H1 (cell line): ENCODE measurements at regions not wholly inside any gene's neighbourhood (a gene's known extent, or its start where the extent isn't known, plus 50 kb on each side); places are given as distances from the start of the nearest gene placed in this dataset.

Source experiments
- CTCF ChIA-PET: fragments of 300-600 bp; sonication (Branson Sonifier 250); formaldehyde crosslinking; loops from one replicate; lab custom pipeline; 2021; ENCODE audit not compliant: partially characterized antibody; lab: Charles Lee
- POLR2A ChIA-PET: fragments of 300-600 bp; sonication (Branson Sonifier 250); formaldehyde crosslinking; loops from one replicate; lab custom pipeline; 2021; ENCODE audit warnings: inconsistent platforms; ENCODE audit not compliant: partially characterized antibody; lab: Charles Lee
- DNase-seq, 2 experiments: peaks; one replicate each; pipeline versions ENCODE4 v3.0.0 to v3.0.0-alpha.2; 2010 to 2022; ENCODE audit warnings: low spot score in 2 of 2, low read depth in 1 of 2, mixed read lengths in 1 of 2
- FAIRE-seq: peaks from 2 replicates; lab custom pipeline; 2011; peaks lifted over from hg19 to GRCh38; lab: Jason Lieb, UNC
- H2AFZ ChIP-seq: 2 replicates; pipeline ENCODE4 v1.8.1; 2012; ENCODE audit warnings: low read length, inconsistent platforms
- H2AK5ac ChIP-seq: 2 replicates; pipeline ENCODE4 v1.6.1; 2013; ENCODE audit warnings: low read depth, low read length
- H2BK120ac ChIP-seq: replicated peaks from 2 replicates; pipeline ENCODE3; 2013; ENCODE audit warnings: low read depth, low read length, inconsistent platforms
- H2BK12ac ChIP-seq: 2 replicates; pipeline ENCODE4 v1.6.1; 2013; ENCODE audit warnings: low read depth, low read length
- H2BK15ac ChIP-seq: 2 replicates; pipeline ENCODE4 v1.6.1; 2013; ENCODE audit warnings: low read length
- H2BK20ac ChIP-seq: 2 replicates; pipeline ENCODE4 v1.6.1; 2013; ENCODE audit warnings: low read length
- H2BK5ac ChIP-seq: 2 replicates; pipeline ENCODE4 v1.6.1; 2013; ENCODE audit warnings: low read depth, low read length
- H3K14ac ChIP-seq: 2 replicates; pipeline ENCODE4 v1.6.1; 2013; ENCODE audit warnings: inconsistent platforms; ENCODE audit not compliant: insufficient read length
- H3K18ac ChIP-seq: 2 replicates; pipeline ENCODE4 v1.6.1; 2013; ENCODE audit warnings: low read length; ENCODE audit errors: extremely low read depth
- H3K23ac ChIP-seq: 2 replicates; pipeline ENCODE4 v1.6.1; 2013; ENCODE audit warnings: inconsistent platforms; ENCODE audit not compliant: insufficient read length
- H3K23me2 ChIP-seq: 2 replicates; pipeline ENCODE4 v1.6.1; 2013; ENCODE audit warnings: low read depth, low read length
- H3K27ac ChIP-seq: 2 replicates; pipeline ENCODE4 v1.6.1; 2011; ENCODE audit warnings: low read depth, low read length, inconsistent platforms
- H3K27me3 ChIP-seq, 4 experiments: replicated peaks in 1 of 4; 1 replicate in 1 of 4; 2 replicates in 3 of 4; pipeline versions ENCODE4 v1.6.1 to v1.8.1; 2011 to 2013; ENCODE audit warnings: low read length in 3 of 4, mild to moderate bottlenecking in 3 of 4, inconsistent platforms in 2 of 4, mixed read lengths in 2 of 4, moderate library complexity in 1 of 4; ENCODE audit not compliant: control insufficient read depth in 3 of 4, insufficient read depth in 3 of 4; ENCODE audit errors: extremely low read depth in 1 of 4
- H3K36me3 ChIP-seq, 4 experiments: 2 replicates each; pipeline versions ENCODE4 v1.6.1 to v1.8.1; 2011 to 2013; ENCODE audit warnings: mild to moderate bottlenecking in 4 of 4, low read length in 3 of 4, moderate library complexity in 2 of 4, control low read depth in 1 of 4, inconsistent platforms in 1 of 4; ENCODE audit not compliant: insufficient read depth in 4 of 4, control insufficient read depth in 2 of 4
- H3K4ac ChIP-seq: replicated peaks from 2 replicates; pipeline ENCODE3; 2013; ENCODE audit warnings: low read length, low read depth, mixed read lengths, inconsistent platforms; ENCODE audit not compliant: insufficient read length
- H3K4me1 ChIP-seq, 4 experiments: replicated peaks in 1 of 4; 1 replicate in 1 of 4; 2 replicates in 3 of 4; pipeline versions ENCODE4 v1.6.1 to v1.8.1; 2011 to 2013; ENCODE audit warnings: low read length in 3 of 4, inconsistent platforms in 2 of 4, mixed read lengths in 1 of 4; ENCODE audit not compliant: insufficient read depth in 4 of 4, control insufficient read depth in 3 of 4
- H3K4me2 ChIP-seq, 2 experiments: 2 replicates each; pipeline versions ENCODE4 v1.6.1 to v1.8.1; 2011 to 2013; ENCODE audit warnings: low read depth in 2 of 2, low read length in 2 of 2, control low read depth in 1 of 2, inconsistent platforms in 1 of 2, mild to moderate bottlenecking in 1 of 2; ENCODE audit not compliant: insufficient read depth in 1 of 2
- H3K4me3 ChIP-seq, 4 experiments: fragments of 200-600, 300-600 bp in 1 of 4; sonication (generic), shearing (Covaris generic), sonication (Bioruptor Twin) in 1 of 4; 2 replicates each; pipeline versions ENCODE4 v1.5.1 to v1.8.1; 2011 to 2016; ENCODE audit warnings: low read length in 4 of 4, low read depth in 3 of 4, control low read depth in 2 of 4, inconsistent platforms in 2 of 4, mild to moderate bottlenecking in 2 of 4, mixed read lengths in 1 of 4, moderate library complexity in 1 of 4; ENCODE audit not compliant: insufficient read depth in 2 of 4; ENCODE audit errors: extremely low read depth in 1 of 4
- H3K56ac ChIP-seq: replicated peaks from 2 replicates; pipeline ENCODE3; 2013; ENCODE audit warnings: low read depth, mild to moderate bottlenecking, mixed read lengths, low read length, inconsistent platforms; ENCODE audit not compliant: insufficient read length
- H3K79me1 ChIP-seq: 2 replicates; pipeline ENCODE4 v1.6.1; 2013; ENCODE audit warnings: low read depth, low read length, control low read depth
- H3K79me2 ChIP-seq, 2 experiments: 2 replicates each; pipeline versions ENCODE4 v1.6.1 to v1.8.1; 2012 to 2013; ENCODE audit warnings: low read length in 2 of 2, mild to moderate bottlenecking in 2 of 2, inconsistent platforms in 1 of 2; ENCODE audit not compliant: insufficient read depth in 2 of 2, control insufficient read depth in 1 of 2
- H3K9ac ChIP-seq, 4 experiments: replicated peaks in 1 of 4; 1 replicate in 1 of 4; 2 replicates in 3 of 4; pipeline versions ENCODE4 v1.6.1 to v1.8.1; 2011 to 2013; ENCODE audit warnings: low read depth in 3 of 4, low read length in 3 of 4, control low read depth in 2 of 4, mild to moderate bottlenecking in 2 of 4, moderate library complexity in 2 of 4, inconsistent platforms in 1 of 4; ENCODE audit errors: extremely low read depth in 1 of 4
- H3K9me3 ChIP-seq, 2 experiments: 2 replicates each; pipeline versions ENCODE4 v1.6.1 to v1.8.1; 2012 to 2013; ENCODE audit warnings: mild to moderate bottlenecking in 2 of 2, moderate library complexity in 2 of 2, control low read depth in 1 of 2, inconsistent platforms in 1 of 2, low read depth in 1 of 2, low read length in 1 of 2, mixed read lengths in 1 of 2; ENCODE audit not compliant: insufficient read depth in 2 of 2
- H4K20me1 ChIP-seq, 2 experiments: replicated peaks in 1 of 2; 2 replicates each; pipeline versions ENCODE3 to v1.8.1; 2011 to 2013; ENCODE audit warnings: inconsistent platforms in 2 of 2, low read length in 2 of 2, mild to moderate bottlenecking in 1 of 2; ENCODE audit not compliant: insufficient read depth in 2 of 2, control insufficient read depth in 1 of 2
- H4K5ac ChIP-seq: 2 replicates; pipeline ENCODE4 v1.6.1; 2013; ENCODE audit warnings: low read length, low read depth, mixed read lengths, inconsistent platforms; ENCODE audit not compliant: insufficient read length
- H4K8ac ChIP-seq: 2 replicates; pipeline ENCODE4 v1.8.0; 2013; ENCODE audit warnings: mild to moderate bottlenecking, moderate library complexity, low read length, inconsistent platforms; ENCODE audit not compliant: insufficient read depth; ENCODE audit errors: extremely low read depth
- H4K91ac ChIP-seq: replicated peaks from 2 replicates; pipeline ENCODE3; 2013; ENCODE audit warnings: low read length, mixed read lengths, inconsistent platforms; ENCODE audit not compliant: insufficient read length
- CBX5 ChIP-seq: fragments of 300-800, 300-1000 bp; sonication (generic); IDR thresholded peaks from 2 replicates; pipeline ENCODE4 v1.7.1; 2016; ENCODE audit warnings: antibody characterized with exemption, low read length, low read depth
- CREB1 ChIP-seq: IDR thresholded peaks from 2 replicates; pipeline ENCODE4 v1.6.1; 2012; ENCODE audit warnings: inconsistent platforms
- RAD21 ChIP-seq, 2 experiments: IDR thresholded peaks in 1 of 2; conservative IDR thresholded peaks in 1 of 2; 2 replicates each; pipeline ENCODE4 v1.6.1; 2011; ENCODE audit warnings: low read depth in 2 of 2, low read length in 2 of 2, improper control_type of control experiment in 1 of 2, inconsistent platforms in 1 of 2, mild to moderate bottlenecking in 1 of 2, moderate library complexity in 1 of 2
- SP1 ChIP-seq: IDR thresholded peaks from 2 replicates; pipeline ENCODE4 v1.6.1; 2011; ENCODE audit warnings: low read depth, low read length
- SP2 ChIP-seq: IDR thresholded peaks from 2 replicates; pipeline ENCODE4 v1.6.1; 2012; ENCODE audit warnings: mild to moderate bottlenecking, low read length, inconsistent platforms
- WGBS, 2 experiments: shearing (Covaris generic) in 1 of 2; methylation state at CpG; one replicate each; pipeline versions ENCODE4 v1.1.6 to v1.1.7; 2013 to 2015; ENCODE audit warnings: low lambda C conversion rate in 2 of 2, mixed read lengths in 2 of 2, inconsistent platforms in 1 of 2, low coverage in 1 of 2, missing lambda C conversion rate in 1 of 2; ENCODE audit not compliant: insufficient replicate concordance in 2 of 2, insufficient coverage in 1 of 2, insufficient read length in 1 of 2; ENCODE audit errors: extremely low coverage in 1 of 2, missing lambda C conversion rate in 1 of 2; 5-methylcytosine and 5-hydroxymethylcytosine counted together

DNA sequence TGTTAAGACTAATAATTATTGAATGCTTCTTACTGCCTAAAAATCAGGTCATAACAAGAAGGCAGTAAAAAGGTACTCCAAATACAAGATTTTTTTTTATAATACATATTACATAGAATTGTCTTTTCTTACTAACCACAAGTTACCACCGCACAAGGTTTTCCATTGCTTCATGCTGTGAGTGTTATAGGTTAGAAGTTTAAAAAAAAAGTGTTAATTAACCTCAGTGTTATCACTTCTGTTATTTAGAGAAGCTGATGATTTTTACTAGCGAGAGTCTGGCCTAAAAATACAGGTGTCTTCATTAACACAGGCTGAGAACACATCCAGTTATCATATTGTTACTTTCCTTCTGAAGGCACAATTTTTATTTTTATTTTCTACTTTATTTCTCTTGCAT lies 1281.9 kb upstream of the CELF2 start:
- H3K14ac ChIP-seq, result no peak overlapping the region
- H4K91ac ChIP-seq, result no peak overlapping the region
- H2BK12ac ChIP-seq, result no peak overlapping the region
- no peak overlapping the region for H3K56ac ChIP-seq
- H2BK5ac ChIP-seq, result no peak overlapping the region
- no peak overlapping the region for H2BK20ac ChIP-seq
- H3K79me2 ChIP-seq, result no peaks in the 10 kb centered on the region
- no peak overlapping the region for H3K4me2 ChIP-seq
- ChIA-PET POLR2A (no interaction called here), CTCF (interaction anchor here (1.0 kb wide), 1 partner anchor 32 kb away, joined by 3 read pairs; no protein-coding TSS in a partner anchor)
- no peaks in the 10 kb centered on the region for H3K79me1 ChIP-seq
- H2BK120ac ChIP-seq, result no peak overlapping the region
- no peak overlapping the region for H2AFZ ChIP-seq
- no peak overlapping the region for H3K27ac ChIP-seq
- H3K23me2 ChIP-seq, result no peaks in the 10 kb centered on the region; the same call in 1 of the 2 replicates
- no peak for FAIRE-seq
- H3K27me3 ChIP-seq, result no peaks in the 10 kb centered on the region
- H2AK5ac ChIP-seq, result no peak overlapping the region
- H4K20me1 ChIP-seq, result no peaks in the 10 kb centered on the region
- no peak overlapping the region for H3K4me3 ChIP-seq
- H3K9ac ChIP-seq, result no peak overlapping the region
- no peak overlapping the region for H4K5ac ChIP-seq
- 89% methylated on average over 2 of the region's 2 CpGs; no CpG with 5 or more reads in 1 of the 2 experiments for WGBS, 2 experiments
- no peaks in the 10 kb centered on the region for H3K4me1 ChIP-seq
- H3K18ac ChIP-seq, result no peak overlapping the region
- no peak overlapping the region for H3K23ac ChIP-seq
- no peak overlapping the region for H4K8ac ChIP-seq
- H3K4ac ChIP-seq, result no peak overlapping the region
- TF ChIP-seq CBX5 (no peak), SP1 (no peak), RAD21 (IDR thresholded peaks at IDR 0.05 in 1 of 2, conservative IDR thresholded peaks at IDR 0.05 in 1 of 2; ENCODE audit: low read depth in 2 of 2, low read length in 2 of 2) (no peak), SP2 (no peak), CREB1 (no peak)
- no peak for DNase-seq
- H3K9me3 ChIP-seq, result no peaks in the 10 kb centered on the region
- no peak overlapping the region for H2BK15ac ChIP-seq
- H3K36me3 ChIP-seq, result no peaks in the 10 kb centered on the region
